ENCODE measurements at regions not wholly inside any gene's neighbourhood (a gene's known extent, or its start where the extent isn't known, plus 50 kb on each side); places are given as distances from the start of the nearest gene placed in this dataset.

- Mint-ChIP-seq H3K9me3 (ENCODE audit: unreplicated experiment) (no peaks in the 10 kb centered on the region), H3K36me3 (ENCODE audit: unreplicated experiment) (no peaks in the 10 kb centered on the region), H3K27ac (ENCODE audit: unreplicated experiment) (no peak overlapping the region), H3K27me3 (ENCODE audit: unreplicated experiment) (peaks cover 22% of the 10 kb centered on the region), H3K4me3 (ENCODE audit: unreplicated experiment) (no peak overlapping the region), H3K4me1 (ENCODE audit: unreplicated experiment) (peaks cover 14% of the 10 kb centered on the region)
- no peak for DNase-seq (ENCODE audit: extremely low spot score, unreplicated experiment)
- TF ChIP-seq CTCF (IDR thresholded peaks at IDR 0.05) = no peak
Observed at GRCh38 chr2:236970656-236971010, 115.1 kb upstream of the COPS8 start.

GRCh38 chr2:236971131-236971821 is 114.4 kb upstream of the COPS8 start:
- Mint-ChIP-seq H3K4me1 (ENCODE audit: unreplicated experiment) (peaks cover 14% of the 10 kb centered on the region), H3K9me3 (ENCODE audit: unreplicated experiment) (no peaks in the 10 kb centered on the region), H3K27ac (ENCODE audit: unreplicated experiment) (no peak overlapping the region), H3K4me3 (ENCODE audit: unreplicated experiment) (no peak overlapping the region), H3K36me3 (ENCODE audit: unreplicated experiment) (no peaks in the 10 kb centered on the region), H3K27me3 (ENCODE audit: unreplicated experiment) (peaks cover 27% of the 10 kb centered on the region)
- TF ChIP-seq CTCF (IDR thresholded peaks at IDR 0.05) = no peak
- DNase-seq (ENCODE audit: extremely low spot score, unreplicated experiment) = no peak

- no peak for DNase-seq (ENCODE audit: extremely low spot score, unreplicated experiment)
- Mint-ChIP-seq H3K9me3 (ENCODE audit: unreplicated experiment) (no peaks in the 10 kb centered on the region), H3K27ac (ENCODE audit: unreplicated experiment) (no peak overlapping the region), H3K4me3 (ENCODE audit: unreplicated experiment) (no peak overlapping the region), H3K27me3 (ENCODE audit: unreplicated experiment) (peaks cover 32% of the 10 kb centered on the region), H3K4me1 (ENCODE audit: unreplicated experiment) (peaks cover 14% of the 10 kb centered on the region), H3K36me3 (ENCODE audit: unreplicated experiment) (no peaks in the 10 kb centered on the region)
- no peak for TF ChIP-seq CTCF (IDR thresholded peaks at IDR 0.05)
Observed at GRCh38 chr2:236971919-236972381, 113.7 kb upstream of the COPS8 start.

GRCh38 chr2:236972491-236973342 is 113.0 kb upstream of the COPS8 start:
- TF ChIP-seq CTCF (IDR thresholded peaks at IDR 0.05) = no peak
- Mint-ChIP-seq H3K4me3 (ENCODE audit: unreplicated experiment) (no peak overlapping the region), H3K27ac (ENCODE audit: unreplicated experiment) (no peak overlapping the region), H3K27me3 (ENCODE audit: unreplicated experiment) (peaks cover 40% of the 10 kb centered on the region), H3K36me3 (ENCODE audit: unreplicated experiment) (no peaks in the 10 kb centered on the region), H3K4me1 (ENCODE audit: unreplicated experiment) (peaks cover 14% of the 10 kb centered on the region), H3K9me3 (ENCODE audit: unreplicated experiment) (no peaks in the 10 kb centered on the region)
- no peak for DNase-seq (ENCODE audit: extremely low spot score, unreplicated experiment)

GRCh38 chr2:236973343-236973980 is 112.2 kb upstream of the COPS8 start:
- H3K27ac Mint-ChIP-seq (ENCODE audit: unreplicated experiment) = no peak overlapping the region
- DNase-seq (ENCODE audit: extremely low spot score, unreplicated experiment) = no peak
- no peak for TF ChIP-seq CTCF (IDR thresholded peaks at IDR 0.05)
- peaks cover 39% of the 10 kb centered on the region for H3K27me3 Mint-ChIP-seq (ENCODE audit: unreplicated experiment)
- H3K36me3 Mint-ChIP-seq (ENCODE audit: unreplicated experiment) = no peaks in the 10 kb centered on the region
- H3K4me1 Mint-ChIP-seq (ENCODE audit: unreplicated experiment) = peaks cover 14% of the 10 kb centered on the region
- no peaks in the 10 kb centered on the region for H3K9me3 Mint-ChIP-seq (ENCODE audit: unreplicated experiment)
- no peak overlapping the region for H3K4me3 Mint-ChIP-seq (ENCODE audit: unreplicated experiment)

All from osteocyte (in vitro differentiated cells).